Breast epithelium (tissue), 4 donors: ENCODE measurements at regions not wholly inside any gene's neighbourhood (a gene's known extent, or its start where the extent isn't known, plus 50 kb on each side); places are given as distances from the start of the nearest gene placed in this dataset.

ENCODE experiments used
- DNase-seq, 2 donors: peaks; one replicate each; pipeline ENCODE4 v3.0.0-alpha.2; 2019; ENCODE audit warnings: low spot score in 2 of 2
- H3K27ac ChIP-seq, 2 donors: fragments of 200-600 bp; sonication (generic) in 1 of 2; one replicate each; pipeline ENCODE4 v1.5.1; 2016 to 2019; ENCODE audit warnings: mild to moderate bottlenecking in 1 of 2
- H3K27me3 ChIP-seq, 2 donors: fragments of 200-600 bp; sonication (generic) in 1 of 2; one replicate each; pipeline versions ENCODE4 v1.5.1 to v1.6.0; 2017 to 2019; ENCODE audit warnings: control low read depth in 1 of 2, mild to moderate bottlenecking in 1 of 2
- H3K36me3 ChIP-seq: fragments of 200-600 bp; one replicate; pipeline ENCODE4 v1.5.1; 2019
- H3K4me1 ChIP-seq, 2 donors: fragments of 200-600 bp; sonication (generic); one replicate each; pipeline ENCODE4 v1.5.1; 2016 to 2019; ENCODE audit warnings: control low read depth in 1 of 2
- H3K4me3 ChIP-seq, 3 donors: fragments of 200-600 bp; sonication (generic); 1 replicate in 2 of 3; 2 replicates in 1 of 3; pipeline ENCODE4 v1.5.1; 2016 to 2019; ENCODE audit warnings: mild to moderate bottlenecking in 3 of 3, moderate library complexity in 2 of 3
- H3K9me3 ChIP-seq, 2 donors: fragments of 200-600 bp; sonication (generic) in 1 of 2; one replicate each; pipeline ENCODE4 v1.5.1; 2016 to 2019; ENCODE audit warnings: control low read depth in 1 of 2
- CTCF ChIP-seq, 3 donors: fragments of 450-650 bp; IDR thresholded peaks; one replicate each; pipeline ENCODE4 v1.5.1; 2016 to 2017; ENCODE audit warnings: antibody characterized with exemption in 3 of 3, mild to moderate bottlenecking in 3 of 3, moderate library complexity in 3 of 3
- POLR2A ChIP-seq: fragments of 450-650 bp; IDR thresholded peaks from one replicate; pipeline ENCODE4 v1.6.1; 2016; ENCODE audit warnings: antibody characterized with exemption, mild to moderate bottlenecking, moderate library complexity
- POLR2AphosphoS5 ChIP-seq, 3 donors: sonication (generic); formaldehyde crosslinking; IDR thresholded peaks; one replicate each; pipeline ENCODE4 v1.6.1; 2017; ENCODE audit warnings: antibody characterized with exemption in 3 of 3
- intact Hi-C: fragments of 100-400 bp; cut with DNase I; formaldehyde crosslinking; loops from one replicate; pipeline ENCODE4 v1.15.1; 2023; ENCODE audit warnings: low total_unique reads

GRCh38 chr1:87927391-87928280 is 599.0 kb downstream of the LMO4 start:
- Histone ChIP-seq H3K9me3 (peaks cover 0 to 8% of the 10 kb centered on the region in 2 donors), H3K27me3 (no peaks in the 10 kb centered on the region)
- intact Hi-C loops, result no loop called here

GRCh38 chr1:87928623-87929022 is 599.9 kb downstream of the LMO4 start:
- Histone ChIP-seq H3K4me1 (no peaks in the 10 kb centered on the region), H3K36me3 (no peaks in the 10 kb centered on the region), H3K27ac (no peak overlapping the region), H3K9me3 (peaks cover 0 to 8% of the 10 kb centered on the region in 2 donors), H3K4me3 (no peak overlapping the region), H3K27me3 (no peaks in the 10 kb centered on the region)
- no peak for DNase-seq
- intact Hi-C loops, result no loop called here
- no peak for TF ChIP-seq POLR2AphosphoS5 (IDR thresholded peaks at IDR 0.05)
- TF ChIP-seq CTCF (IDR thresholded peaks at IDR 0.05), result no peak
- no peak for TF ChIP-seq POLR2A

More at GRCh38 chr1:87927391-87928280, 599.0 kb downstream of the LMO4 start:
- no peak overlapping the region for H3K4me3 ChIP-seq
- no peaks in the 10 kb centered on the region for H3K36me3 ChIP-seq
- TF ChIP-seq POLR2A (no peak), POLR2AphosphoS5 (IDR thresholded peaks at IDR 0.05) (no peak), CTCF (IDR thresholded peaks at IDR 0.05) (no peak)
- no peak overlapping the region for H3K27ac ChIP-seq
- no peaks in the 10 kb centered on the region for H3K4me1 ChIP-seq
- DNase-seq, result no peak

GRCh38 chr1:87929906-87930305 is 601.2 kb downstream of the LMO4 start:
- no peak for TF ChIP-seq POLR2A
- no peak for TF ChIP-seq POLR2AphosphoS5 (IDR thresholded peaks at IDR 0.05)
- TF ChIP-seq CTCF (IDR thresholded peaks at IDR 0.05), result no peak
- H3K4me1 ChIP-seq, result no peaks in the 10 kb centered on the region
- no peak overlapping the region for H3K27ac ChIP-seq
- no peak overlapping the region for H3K4me3 ChIP-seq
- intact Hi-C loops, result no loop called here
- DNase-seq, result no peak
- H3K27me3 ChIP-seq, result no peaks in the 10 kb centered on the region
- peaks cover 0 to 8% of the 10 kb centered on the region in 2 donors for H3K9me3 ChIP-seq
- H3K36me3 ChIP-seq, result no peaks in the 10 kb centered on the region

- no peak overlapping the region for H3K27ac ChIP-seq
- H3K4me1 ChIP-seq, result no peaks in the 10 kb centered on the region
- intact Hi-C loops, result no loop called here
- DNase-seq, result no peak
- TF ChIP-seq POLR2A (no peak), POLR2AphosphoS5 (IDR thresholded peaks at IDR 0.05) (no peak), CTCF (IDR thresholded peaks at IDR 0.05) (no peak)
- H3K36me3 ChIP-seq, result no peaks in the 10 kb centered on the region
- peaks cover 0 to 8% of the 10 kb centered on the region in 2 donors for H3K9me3 ChIP-seq
- H3K4me3 ChIP-seq, result no peak overlapping the region
- H3K27me3 ChIP-seq, result no peaks in the 10 kb centered on the region
These were observed 602.1 kb downstream of the LMO4 start for GRCh38 chr1:87930796-87931195.

- peaks cover 0 to 8% of the 10 kb centered on the region in 2 donors for H3K9me3 ChIP-seq
- H3K4me3 ChIP-seq, result no peak overlapping the region
- TF ChIP-seq POLR2A (no peak), POLR2AphosphoS5 (IDR thresholded peaks at IDR 0.05) (no peak), CTCF (IDR thresholded peaks at IDR 0.05) (no peak)
- no peaks in the 10 kb centered on the region for H3K4me1 ChIP-seq
- no peaks in the 10 kb centered on the region for H3K27me3 ChIP-seq
- no peaks in the 10 kb centered on the region for H3K36me3 ChIP-seq
- intact Hi-C loops, result no loop called here
- no peak for DNase-seq
- H3K27ac ChIP-seq, result no peak overlapping the region
These were observed 604.5 kb downstream of the LMO4 start for GRCh38 chr1:87933171-87933570.
